ENCODE measurements at regions not wholly inside any gene's neighbourhood (a gene's known extent, or its start where the extent isn't known, plus 50 kb on each side); places are given as distances from the start of the nearest gene placed in this dataset.

- Mint-ChIP-seq H3K4me1 (ENCODE audit: unreplicated experiment) (peaks cover 2% of the 10 kb centered on the region), H3K36me3 (ENCODE audit: low read depth, unreplicated experiment) (no peaks in the 10 kb centered on the region), H3K27ac (ENCODE audit: unreplicated experiment) (no peak overlapping the region), H3K9me3 (ENCODE audit: unreplicated experiment) (no peaks in the 10 kb centered on the region), H3K4me3 (ENCODE audit: unreplicated experiment) (no peak overlapping the region), H3K27me3 (ENCODE audit: unreplicated experiment) (no peaks in the 10 kb centered on the region)
- TF ChIP-seq, protein P1, sequence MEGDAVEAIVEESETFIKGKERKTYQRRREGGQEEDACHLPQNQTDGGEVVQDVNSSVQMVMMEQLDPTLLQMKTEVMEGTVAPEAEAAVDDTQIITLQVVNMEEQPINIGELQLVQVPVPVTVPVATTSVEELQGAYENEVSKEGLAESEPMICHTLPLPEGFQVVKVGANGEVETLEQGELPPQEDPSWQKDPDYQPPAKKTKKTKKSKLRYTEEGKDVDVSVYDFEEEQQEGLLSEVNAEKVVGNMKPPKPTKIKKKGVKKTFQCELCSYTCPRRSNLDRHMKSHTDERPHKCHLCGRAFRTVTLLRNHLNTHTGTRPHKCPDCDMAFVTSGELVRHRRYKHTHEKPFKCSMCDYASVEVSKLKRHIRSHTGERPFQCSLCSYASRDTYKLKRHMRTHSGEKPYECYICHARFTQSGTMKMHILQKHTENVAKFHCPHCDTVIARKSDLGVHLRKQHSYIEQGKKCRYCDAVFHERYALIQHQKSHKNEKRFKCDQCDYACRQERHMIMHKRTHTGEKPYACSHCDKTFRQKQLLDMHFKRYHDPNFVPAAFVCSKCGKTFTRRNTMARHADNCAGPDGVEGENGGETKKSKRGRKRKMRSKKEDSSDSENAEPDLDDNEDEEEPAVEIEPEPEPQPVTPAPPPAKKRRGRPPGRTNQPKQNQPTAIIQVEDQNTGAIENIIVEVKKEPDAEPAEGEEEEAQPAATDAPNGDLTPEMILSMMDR (IDR thresholded peaks at IDR 0.05; ENCODE audit: unreplicated experiment), result no peak
- DNase-seq (ENCODE audit: low spot score), result no peak
These were observed 118.1 kb upstream of the LHCGR start for GRCh38 chr2:48873666-48874065.

DNA sequence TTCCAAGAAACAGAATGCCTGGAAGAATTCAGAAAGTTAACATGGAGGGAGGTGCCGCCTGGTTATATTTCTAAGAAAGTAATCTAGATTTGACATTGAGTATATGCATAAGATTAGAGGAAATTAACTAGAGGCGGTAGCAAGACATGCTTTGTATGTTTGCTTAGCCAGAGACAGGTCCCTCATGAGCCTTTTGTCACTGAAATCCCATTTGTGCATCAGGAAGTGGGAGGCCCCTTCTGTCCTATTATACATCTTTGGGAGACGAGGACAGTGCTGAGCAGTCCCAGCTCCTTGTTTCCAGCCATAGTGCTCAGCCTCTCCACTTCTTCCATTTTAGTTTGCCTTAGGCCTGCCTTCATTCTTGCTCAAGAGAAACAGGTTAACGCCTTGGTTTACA lies 115.4 kb upstream of the LHCGR start:
- Mint-ChIP-seq H3K27ac (ENCODE audit: unreplicated experiment) (no peak overlapping the region), H3K4me3 (ENCODE audit: unreplicated experiment) (no peak overlapping the region), H3K36me3 (ENCODE audit: low read depth, unreplicated experiment) (no peaks in the 10 kb centered on the region), H3K9me3 (ENCODE audit: unreplicated experiment) (no peaks in the 10 kb centered on the region), H3K4me1 (ENCODE audit: unreplicated experiment) (peaks cover 2% of the 10 kb centered on the region), H3K27me3 (ENCODE audit: unreplicated experiment) (no peaks in the 10 kb centered on the region)
- TF ChIP-seq, protein P1 (IDR thresholded peaks at IDR 0.05; ENCODE audit: unreplicated experiment), result no peak
- DNase-seq (ENCODE audit: low spot score), result no peak

GRCh38 chr2:48870503-48870902 lies 115.0 kb upstream of the LHCGR start:
- no peaks in the 10 kb centered on the region for H3K9me3 Mint-ChIP-seq (ENCODE audit: unreplicated experiment)
- no peak overlapping the region for H3K4me3 Mint-ChIP-seq (ENCODE audit: unreplicated experiment)
- TF ChIP-seq, protein P1 (IDR thresholded peaks at IDR 0.05; ENCODE audit: unreplicated experiment), result no peak
- H3K4me1 Mint-ChIP-seq (ENCODE audit: unreplicated experiment), result peaks cover 2% of the 10 kb centered on the region
- DNase-seq (ENCODE audit: low spot score), result no peak
- H3K27me3 Mint-ChIP-seq (ENCODE audit: unreplicated experiment), result no peaks in the 10 kb centered on the region
- H3K27ac Mint-ChIP-seq (ENCODE audit: unreplicated experiment), result no peak overlapping the region
- no peaks in the 10 kb centered on the region for H3K36me3 Mint-ChIP-seq (ENCODE audit: low read depth, unreplicated experiment)

DNA sequence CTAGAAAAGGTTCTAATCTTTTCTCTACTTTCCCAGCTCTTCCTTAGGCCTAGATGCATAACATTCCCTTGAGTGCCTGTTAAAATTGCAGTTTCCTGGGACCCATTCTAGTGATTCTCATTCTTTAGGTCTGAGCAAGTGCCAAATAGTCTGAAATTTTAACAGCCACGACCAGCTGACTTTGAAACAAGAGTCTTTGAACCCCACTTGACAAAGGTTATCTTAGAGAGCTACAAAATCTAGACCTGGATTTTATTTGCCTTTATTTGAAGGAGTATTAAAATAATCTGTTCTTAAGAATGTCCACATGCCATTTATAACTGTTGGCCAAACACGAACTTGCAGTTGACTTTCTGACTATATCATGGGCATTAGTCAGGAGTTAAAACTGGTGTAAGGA lies 110.2 kb upstream of the LHCGR start:
- TF ChIP-seq, protein P1 (IDR thresholded peaks at IDR 0.05; ENCODE audit: unreplicated experiment), result no peak
- no peak overlapping the region for H3K4me3 Mint-ChIP-seq (ENCODE audit: unreplicated experiment)
- no peak overlapping the region for H3K27ac Mint-ChIP-seq (ENCODE audit: unreplicated experiment)
- no peaks in the 10 kb centered on the region for H3K36me3 Mint-ChIP-seq (ENCODE audit: low read depth, unreplicated experiment)
- DNase-seq (ENCODE audit: low spot score), result no peak
- no peaks in the 10 kb centered on the region for H3K9me3 Mint-ChIP-seq (ENCODE audit: unreplicated experiment)
- H3K4me1 Mint-ChIP-seq (ENCODE audit: unreplicated experiment), result no peaks in the 10 kb centered on the region
- no peaks in the 10 kb centered on the region for H3K27me3 Mint-ChIP-seq (ENCODE audit: unreplicated experiment)

DNA sequence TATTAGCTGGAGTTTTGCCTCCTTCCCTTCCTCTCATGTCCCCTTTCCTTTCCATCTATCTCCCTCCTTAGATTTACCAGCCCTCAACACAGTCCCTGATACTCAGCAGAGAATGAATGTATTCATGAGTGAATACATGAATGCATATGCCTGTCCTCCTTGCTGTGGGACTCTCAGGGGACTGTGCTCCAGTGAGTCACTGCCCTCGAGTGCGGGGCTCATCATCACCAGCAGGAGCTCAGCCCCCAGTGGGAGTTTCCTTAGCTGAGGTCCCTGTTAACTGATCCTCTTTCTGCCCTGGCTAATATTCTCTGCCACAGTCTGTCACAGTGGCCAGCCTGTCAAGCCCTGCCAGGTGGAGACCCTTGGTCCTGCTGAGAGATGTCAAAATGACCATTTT lies 104.9 kb upstream of the LHCGR start:
- no peaks in the 10 kb centered on the region for H3K36me3 Mint-ChIP-seq (ENCODE audit: low read depth, unreplicated experiment)
- H3K27ac Mint-ChIP-seq (ENCODE audit: unreplicated experiment), result no peak overlapping the region
- no peak for DNase-seq (ENCODE audit: low spot score)
- TF ChIP-seq, protein P1 (IDR thresholded peaks at IDR 0.05; ENCODE audit: unreplicated experiment), result no peak
- peaks cover 1% of the 10 kb centered on the region for H3K27me3 Mint-ChIP-seq (ENCODE audit: unreplicated experiment)
- no peak overlapping the region for H3K4me3 Mint-ChIP-seq (ENCODE audit: unreplicated experiment)
- peaks cover 25% of the 10 kb centered on the region for H3K4me1 Mint-ChIP-seq (ENCODE audit: unreplicated experiment)
- no peaks in the 10 kb centered on the region for H3K9me3 Mint-ChIP-seq (ENCODE audit: unreplicated experiment)

Measured in endothelial cell (in vitro differentiated cells).